ENCODE measurements at regions not wholly inside any gene's neighbourhood (a gene's known extent, or its start where the extent isn't known, plus 50 kb on each side); places are given as distances from the start of the nearest gene placed in this dataset.

DNA sequence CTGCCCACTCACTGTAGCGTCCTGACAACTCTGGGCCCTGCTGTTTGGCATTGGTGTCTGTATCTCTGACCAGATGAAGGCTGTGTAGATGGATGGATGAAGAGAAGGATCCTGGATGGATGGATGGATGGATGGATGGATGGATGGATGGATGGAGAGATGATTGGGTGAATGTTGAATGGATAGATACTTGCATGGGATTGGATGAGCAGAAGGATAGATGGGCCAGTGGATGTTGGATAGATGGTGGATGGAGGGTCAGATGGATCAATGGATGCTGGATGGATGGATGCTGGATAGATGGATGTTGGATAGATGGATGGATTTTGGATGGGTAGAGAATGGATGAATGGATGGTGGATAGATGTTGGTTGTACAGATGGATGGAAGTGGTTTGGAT, 179.6 kb upstream of the GSE1 start:
- no peak for FAIRE-seq
- DNase-seq (ENCODE audit: low spot score): no peak

DNA sequence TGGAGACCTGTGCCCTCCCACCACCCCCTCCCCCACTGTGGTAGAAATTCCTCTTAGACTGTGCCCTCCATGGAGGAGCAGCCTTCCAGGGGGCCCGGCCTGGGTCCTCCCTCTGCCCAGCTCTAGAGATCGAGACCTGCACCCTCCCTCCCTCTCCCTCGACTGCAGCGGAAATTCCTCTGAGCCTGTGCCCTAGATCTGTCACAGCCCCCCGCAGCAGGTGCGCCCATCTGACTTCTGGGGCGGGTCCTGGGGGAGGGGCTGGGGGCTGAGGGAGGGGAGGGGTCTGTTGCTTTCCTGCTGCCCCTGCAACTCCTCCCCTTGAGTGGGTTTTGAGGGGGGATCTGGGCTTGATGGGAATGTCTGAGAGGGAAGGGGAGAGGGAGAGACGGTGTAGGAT, 177.8 kb upstream of the GSE1 start:
- FAIRE-seq (no peak), DNase-seq (ENCODE audit: low spot score) (no peak)

DNA sequence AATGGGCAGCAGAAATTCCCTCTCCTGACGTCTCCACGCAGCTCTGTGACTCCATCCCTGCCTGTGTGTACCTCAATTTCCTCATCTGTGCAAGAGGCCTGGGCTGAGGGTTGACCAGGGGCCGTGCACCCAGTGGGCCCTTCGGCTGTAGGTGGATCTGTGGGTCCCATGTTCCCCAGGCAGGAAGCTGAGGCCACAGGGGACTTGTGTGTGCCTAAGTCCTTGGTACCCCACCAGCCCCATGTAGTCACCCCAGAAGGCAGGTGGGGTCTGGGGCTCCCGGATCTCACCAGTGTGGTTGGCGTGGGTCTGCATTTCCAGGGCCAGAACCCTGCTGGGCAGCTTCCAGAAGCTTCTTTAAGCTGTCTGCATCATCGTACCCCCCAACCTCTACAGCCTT, 177.4 kb upstream of the GSE1 start:
- FAIRE-seq (no peak), DNase-seq (ENCODE audit: low spot score) (no peak)

DNA sequence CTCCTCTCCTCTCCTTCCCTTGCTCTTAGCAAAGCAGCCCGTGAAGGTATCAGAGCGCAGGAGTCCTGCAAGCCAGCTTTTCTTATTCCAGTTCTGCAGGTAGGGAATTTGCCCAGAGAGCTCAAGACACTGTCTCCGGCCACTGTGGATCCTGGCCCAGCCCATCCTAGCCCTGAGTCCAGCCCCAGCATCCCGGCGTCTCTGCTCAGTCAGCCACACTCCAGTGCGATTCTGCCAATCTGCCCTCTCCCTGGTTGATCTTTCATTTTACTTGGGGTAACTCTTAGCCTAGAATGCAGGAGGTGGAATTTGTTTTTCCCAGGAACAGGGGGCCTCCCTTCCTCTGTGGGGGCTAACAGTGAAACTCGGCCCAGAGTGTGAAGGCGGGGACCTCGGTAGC, 176.9 kb upstream of the GSE1 start:
- no peak for DNase-seq (ENCODE audit: low spot score)
- no peak for FAIRE-seq

DNA sequence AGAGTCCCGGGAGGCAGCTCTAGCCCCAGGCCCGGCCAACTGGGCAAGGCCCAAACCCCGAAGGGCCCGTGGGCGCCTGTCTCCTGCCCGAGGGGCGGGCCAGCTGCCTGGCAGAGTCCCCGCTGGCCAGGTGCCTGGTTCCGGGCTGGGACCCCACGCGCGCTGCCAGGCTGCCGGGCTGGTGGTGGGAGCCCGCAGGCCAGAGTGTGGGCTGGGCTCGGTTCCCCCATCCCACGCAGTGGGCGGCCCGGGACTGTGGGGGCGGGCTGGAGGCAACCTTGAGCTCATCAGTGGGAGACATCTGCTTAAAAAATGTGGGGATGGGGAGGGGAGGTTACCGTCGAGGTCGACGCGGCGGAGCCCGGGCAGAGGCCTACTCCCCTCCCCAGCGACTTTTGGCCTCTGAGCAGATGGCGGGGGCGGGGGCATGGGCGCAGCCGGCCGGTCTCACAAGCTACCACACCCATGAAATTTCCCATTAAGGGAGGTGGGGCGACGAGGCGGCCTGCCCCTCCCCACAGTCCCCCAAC, 176.4 kb upstream of the GSE1 start:
- DNase-seq (ENCODE audit: low spot score): no peak

DNA sequence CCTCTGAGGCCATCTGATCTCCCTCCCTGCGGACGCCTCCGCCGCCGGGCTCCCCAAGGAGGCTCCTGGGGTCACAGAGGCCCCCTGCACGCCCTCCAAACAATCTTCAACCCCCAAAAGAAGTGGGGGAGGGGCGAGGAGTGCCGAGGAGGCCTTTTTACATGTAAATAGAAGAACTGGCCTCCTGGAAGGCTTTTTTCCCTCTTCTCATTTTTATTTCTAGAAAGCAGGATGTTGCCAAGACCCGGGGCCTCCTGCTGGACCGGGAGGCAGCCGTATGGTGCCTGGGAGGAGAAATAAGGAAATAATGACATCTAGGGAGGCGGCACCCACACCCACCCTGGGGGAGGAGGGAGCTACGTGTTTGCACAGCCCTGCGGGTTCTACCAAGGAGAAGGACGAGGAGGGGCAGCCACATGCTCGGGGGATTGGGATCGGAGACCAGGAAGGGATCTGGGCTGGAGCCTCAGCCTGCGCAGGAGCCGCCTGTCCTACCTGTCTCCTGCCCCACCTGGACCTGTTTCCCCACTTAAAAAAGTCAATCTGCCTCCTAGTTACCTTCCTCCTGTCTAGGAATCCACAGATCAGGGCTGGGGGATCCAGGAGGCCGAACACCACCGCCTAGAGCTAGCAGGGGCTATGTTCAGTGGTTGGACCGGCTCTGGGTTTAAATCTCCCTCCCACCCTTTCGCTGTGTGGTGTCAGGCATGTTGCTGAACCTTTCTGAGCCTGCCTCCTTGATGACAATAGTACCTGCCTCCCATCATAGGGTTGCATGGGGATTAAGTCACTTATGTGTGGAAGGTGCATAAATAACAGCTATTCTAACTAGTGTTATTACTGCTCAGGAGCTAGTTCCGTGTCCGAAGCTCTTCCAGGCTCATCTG, 175.7 kb upstream of the GSE1 start:
- DNase-seq (ENCODE audit: low spot score): no peak

More for the DNA sequence above, 176.4 kb upstream of the GSE1 start:
- no peak for FAIRE-seq

DNA sequence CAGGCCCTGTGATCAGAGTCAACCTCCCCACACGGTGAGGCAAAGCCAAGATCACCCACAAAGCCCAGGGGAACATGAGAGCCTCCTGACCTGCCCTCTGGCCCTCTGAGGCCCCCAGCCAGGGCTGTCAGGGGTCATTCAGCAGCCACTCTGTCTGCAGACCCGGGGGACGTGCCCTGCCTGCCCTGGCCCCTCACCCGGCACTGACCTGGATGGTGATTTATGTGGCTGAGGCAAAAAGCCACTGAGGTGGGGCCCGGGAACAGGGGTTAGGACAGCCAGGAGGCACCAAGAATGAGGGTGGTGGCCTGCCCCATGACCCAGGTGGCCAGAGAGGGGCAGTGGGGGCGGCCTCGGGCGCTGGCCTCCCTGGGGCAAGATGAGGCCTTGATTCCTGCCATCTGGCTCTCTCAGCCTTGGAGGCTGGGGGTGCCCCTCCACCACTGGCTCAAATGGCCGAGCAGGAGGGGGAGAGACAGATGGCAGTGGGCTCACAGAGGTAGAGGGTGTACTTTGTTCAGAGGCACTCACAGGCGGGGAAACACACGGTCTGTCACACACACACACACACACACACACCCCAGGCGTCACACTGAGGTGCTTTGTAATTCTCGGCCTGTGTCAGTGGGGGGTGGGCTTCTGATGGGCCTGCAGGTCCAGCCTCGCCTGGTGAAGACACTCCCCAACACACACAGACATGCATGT, 174.0 kb upstream of the GSE1 start:
- FAIRE-seq (no peak), DNase-seq (ENCODE audit: low spot score) (no peak)

More for the DNA sequence above, 175.7 kb upstream of the GSE1 start:
- FAIRE-seq: no peak

DNA sequence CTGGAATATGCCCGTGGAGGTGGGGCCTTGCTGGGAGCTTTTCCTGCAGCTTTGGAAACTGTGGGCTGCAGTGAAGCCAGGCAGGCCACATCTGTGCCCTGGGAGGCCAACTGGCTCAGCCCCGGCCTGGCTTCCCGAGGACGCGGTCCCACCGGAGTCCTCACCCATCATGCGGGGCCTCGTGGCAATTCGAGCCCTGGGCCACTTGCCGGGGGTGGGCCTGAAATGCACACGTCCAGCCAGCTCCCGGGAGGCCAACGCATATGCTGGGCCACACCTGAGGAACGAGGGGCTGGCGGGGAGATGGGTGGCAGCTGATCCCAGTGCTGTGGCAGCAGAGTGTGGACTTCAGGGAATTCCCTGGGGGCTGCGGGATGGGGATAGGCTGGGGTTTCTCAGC, 172.4 kb upstream of the GSE1 start:
- no peak for FAIRE-seq

DNA sequence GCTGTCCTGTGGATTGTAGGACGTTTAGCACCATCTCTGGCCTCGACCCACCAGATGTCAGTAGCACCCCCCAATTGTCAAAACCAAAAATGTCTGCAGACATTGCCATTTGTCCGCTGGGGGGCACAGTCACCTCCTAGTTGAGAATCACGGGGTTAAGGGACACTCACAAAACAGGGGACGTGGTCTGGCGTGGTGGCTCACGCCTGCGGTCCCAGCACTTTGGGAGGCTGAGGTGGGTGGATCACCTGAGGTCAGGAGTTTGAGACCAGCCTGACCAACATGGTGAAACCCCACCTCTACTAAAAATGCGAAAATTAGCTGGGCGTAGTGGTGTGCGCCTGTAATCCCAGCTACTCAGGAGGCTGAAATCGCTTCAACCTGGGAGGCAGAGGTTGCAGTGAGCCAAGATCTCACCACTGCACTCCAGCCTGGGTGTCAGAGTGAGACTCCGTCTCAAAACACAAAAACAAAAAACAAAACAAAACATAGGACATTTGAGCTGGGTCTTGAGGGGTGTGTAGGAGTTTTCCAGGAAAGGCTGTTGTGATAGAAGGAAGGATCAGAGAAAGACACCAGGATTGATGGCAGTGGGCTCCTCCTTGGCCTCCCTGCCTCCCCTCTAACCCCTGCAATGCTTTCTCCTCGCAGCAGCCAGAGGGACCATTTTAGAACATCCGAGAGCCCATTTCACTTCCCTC, 171.8 kb upstream of the GSE1 start:
- no peak for FAIRE-seq

More for the DNA sequence above, 172.4 kb upstream of the GSE1 start:
- no peak for DNase-seq (ENCODE audit: low spot score)

DNA sequence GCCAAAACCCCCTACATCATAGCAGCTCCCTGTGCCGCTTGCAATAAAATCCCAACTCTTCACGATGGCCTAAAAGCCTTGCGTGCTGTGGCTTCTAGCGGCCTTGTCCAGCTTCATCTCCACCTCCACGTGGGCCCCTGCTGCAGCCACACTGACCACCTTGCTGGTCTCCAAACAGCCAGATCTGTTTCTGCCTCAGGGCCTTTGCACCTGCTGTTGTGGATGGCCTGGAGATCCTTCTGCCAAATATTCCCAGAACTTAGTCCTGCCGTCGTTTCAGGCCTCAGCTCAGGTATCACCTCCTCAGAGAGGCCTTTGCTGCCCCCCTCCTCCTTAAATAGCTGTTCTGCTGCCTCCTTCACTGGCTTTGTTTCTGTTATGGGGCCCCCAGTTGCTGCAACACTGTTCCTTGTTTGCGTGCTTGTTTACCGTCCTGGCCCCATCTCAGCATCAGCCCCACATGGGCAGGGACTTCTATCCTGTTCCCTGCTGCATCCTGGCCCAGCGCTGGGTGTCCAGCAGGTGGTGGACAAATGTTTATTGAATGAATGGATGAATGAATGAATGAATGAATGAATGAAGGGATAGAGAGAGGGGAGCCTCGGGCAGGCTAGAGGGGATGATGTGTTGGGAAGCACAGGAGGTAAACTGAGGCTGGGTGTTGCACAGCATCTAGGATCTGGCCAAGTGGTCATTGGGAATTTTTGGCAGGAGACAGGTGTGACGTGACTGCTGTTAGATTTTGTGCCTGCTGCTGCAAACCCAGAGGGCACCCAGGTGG, 171.0 kb upstream of the GSE1 start:
- DNase-seq (ENCODE audit: low spot score) (no peak), FAIRE-seq (no peak)

More for the DNA sequence above, 171.8 kb upstream of the GSE1 start:
- no peak for DNase-seq (ENCODE audit: low spot score)

DNA sequence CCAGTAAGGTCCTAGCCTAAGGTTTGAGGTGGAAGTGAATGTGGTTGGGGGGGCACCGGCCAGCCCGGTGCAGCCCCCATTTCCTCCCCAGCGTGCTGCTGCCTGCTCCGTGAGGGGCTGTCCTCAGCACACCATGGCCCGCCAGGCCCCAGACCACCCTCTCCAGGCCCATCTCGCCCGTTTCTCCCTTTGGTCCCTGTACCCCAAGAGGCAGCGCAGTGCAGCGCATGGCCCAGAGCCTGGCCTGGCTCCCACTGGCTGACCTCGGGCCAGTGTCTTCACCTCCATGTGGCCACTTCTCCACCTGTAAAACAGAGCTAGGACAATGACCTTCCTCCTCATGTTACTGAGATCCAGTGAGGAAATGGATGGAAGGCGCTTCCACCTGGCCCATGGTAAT, 170.0 kb upstream of the GSE1 start:
- FAIRE-seq: no peak
- DNase-seq (ENCODE audit: low spot score): no peak

DNA sequence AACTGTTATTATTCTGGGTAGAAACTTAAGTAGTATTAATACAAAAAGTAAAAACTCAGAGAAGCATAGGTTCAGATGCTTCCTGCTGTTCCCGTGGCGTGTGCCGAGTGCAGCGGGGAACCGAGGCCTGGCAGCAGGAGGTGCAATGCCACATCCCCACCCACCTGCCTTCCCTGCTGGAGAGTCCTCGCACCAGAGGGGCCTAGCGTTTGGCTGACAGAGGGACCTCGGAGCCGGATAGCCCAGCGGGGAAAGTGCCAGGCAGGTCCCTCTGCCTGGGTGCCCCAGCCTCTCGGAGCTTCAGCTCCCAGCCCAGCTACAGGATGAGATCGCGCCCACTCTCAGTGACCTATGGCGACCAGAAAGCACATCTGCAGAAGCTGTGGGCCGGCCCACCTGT, 169.6 kb upstream of the GSE1 start:
- DNase-seq (ENCODE audit: low spot score): no peak
- FAIRE-seq: no peak

DNA sequence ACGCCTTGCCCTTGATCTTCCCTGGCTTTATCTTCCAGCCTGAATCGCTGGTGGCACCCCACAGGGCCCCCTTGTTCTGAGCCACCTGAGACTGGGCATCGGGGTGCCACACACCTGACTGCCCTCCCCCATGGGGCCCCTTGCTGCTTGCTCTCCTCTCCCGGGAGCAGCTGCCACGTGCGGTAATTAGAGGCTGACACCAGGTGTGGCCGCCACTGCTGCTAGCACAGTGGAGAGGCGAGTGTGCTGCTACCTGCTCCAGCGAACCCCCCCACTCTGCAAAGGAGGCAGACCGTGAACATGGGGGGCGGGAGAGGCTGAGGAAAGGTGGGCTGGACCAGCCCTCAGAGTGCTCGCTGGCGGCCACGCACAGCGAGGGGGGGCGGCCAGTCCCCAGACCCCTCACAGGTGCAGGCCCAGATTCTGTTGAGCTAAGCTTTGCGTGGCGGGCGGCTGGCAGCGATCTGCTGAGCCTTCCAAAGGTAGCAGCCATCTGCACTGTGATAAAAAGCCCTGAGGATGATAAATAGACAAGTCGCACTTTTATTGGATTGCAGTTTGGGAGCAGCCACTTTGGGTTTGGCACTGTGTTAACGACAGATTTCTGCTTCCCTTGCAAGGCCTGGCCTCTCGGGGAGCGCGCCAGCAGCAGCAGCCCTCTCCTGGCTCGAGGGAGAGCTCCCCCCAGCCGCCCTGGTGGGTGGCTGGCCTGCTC, 167.9 kb upstream of the GSE1 start:
- DNase-seq (ENCODE audit: low spot score): no peak
- FAIRE-seq: no peak

DNA sequence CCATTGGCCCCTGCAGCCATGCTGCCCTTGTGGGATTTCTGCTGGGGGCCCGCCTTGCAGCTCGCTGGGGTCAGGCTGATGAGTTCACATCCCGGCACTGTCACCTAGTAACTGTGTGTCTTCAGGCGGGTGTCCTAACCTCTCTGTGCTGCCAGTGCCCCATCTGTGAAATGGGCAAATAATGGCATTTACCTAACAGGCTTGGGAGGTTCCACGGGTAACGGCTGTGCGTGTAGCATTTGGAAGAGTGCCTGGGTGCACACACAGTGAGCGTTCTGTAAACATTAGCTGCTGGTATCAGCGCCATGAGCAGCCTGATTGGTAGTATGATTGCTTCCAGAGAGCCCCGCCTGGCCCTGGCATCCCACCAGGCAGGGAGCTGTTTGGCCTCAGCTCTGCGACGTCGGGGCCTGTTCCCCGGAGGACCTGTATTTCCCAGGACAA, 167.3 kb upstream of the GSE1 start:
- DNase-seq (ENCODE audit: low spot score) (no peak), FAIRE-seq (no peak)

DNA sequence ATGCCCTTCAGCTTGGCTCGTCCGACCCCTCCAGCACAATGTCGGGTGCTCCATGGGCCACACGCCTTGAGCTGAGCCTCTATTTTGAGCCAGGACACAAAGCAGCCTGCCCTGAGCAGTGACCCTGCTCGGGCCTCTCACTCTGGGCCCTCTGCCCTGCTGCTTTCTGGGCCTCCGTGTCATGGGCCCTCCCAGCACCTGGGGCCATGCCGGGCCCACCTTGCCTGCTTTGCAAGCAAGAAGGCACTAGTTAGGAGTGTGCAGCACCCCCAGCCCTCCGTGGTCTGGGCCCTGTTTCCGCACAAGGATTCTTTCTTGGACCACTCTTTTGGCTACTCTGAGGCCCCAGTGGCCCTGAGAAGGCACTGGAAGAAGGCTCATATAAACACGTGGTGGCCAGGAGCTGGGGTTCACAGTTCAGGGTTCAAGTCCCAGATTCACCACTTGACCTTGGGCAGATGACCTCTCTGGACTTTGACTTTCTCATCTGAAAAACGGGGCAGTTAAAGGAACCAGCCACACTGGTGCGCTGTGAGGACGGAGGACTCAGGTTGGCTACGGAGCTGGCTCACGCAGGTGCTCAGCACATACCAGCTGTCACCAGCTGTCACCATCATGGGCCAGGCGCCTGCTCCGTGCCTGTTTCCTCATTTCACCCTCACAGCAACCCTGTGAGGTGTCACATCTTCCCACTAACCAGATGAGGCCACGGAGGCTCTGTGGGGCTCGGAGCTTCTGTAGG, 166.0 kb upstream of the GSE1 start:
- FAIRE-seq: no peak
- DNase-seq (ENCODE audit: low spot score): no peak

DNA sequence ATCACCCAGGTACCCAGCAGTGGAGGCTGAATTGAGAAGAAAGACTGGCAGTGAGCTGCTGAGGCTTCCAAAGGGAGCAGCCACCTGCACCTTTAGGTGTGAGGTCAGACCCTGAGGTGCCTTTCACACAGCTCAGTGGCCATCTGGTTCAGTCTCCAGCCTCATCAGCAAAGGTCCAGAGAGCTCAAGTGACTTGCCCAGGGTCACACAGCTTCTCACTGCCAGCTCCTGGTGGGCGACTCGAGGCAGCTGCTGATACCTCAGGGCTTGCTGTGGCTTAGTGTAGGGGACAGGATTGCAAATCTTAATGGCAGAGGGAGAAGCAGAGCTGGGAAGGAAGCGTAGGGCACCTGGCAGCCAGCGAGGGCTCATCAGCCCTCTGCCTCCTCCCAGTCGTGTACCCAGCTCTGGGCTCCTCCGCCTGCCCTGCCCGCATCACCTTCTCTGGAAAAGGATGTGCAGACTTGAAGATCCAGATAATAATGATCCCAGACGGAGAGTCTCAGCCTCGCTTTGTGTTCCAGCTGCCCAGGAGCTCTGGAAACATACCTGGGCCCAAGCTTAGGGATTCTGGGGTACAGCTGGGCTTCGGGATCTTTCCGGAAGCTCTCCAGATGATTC, 165.3 kb upstream of the GSE1 start:
- FAIRE-seq: no peak
- DNase-seq (ENCODE audit: low spot score): no peak

DNA sequence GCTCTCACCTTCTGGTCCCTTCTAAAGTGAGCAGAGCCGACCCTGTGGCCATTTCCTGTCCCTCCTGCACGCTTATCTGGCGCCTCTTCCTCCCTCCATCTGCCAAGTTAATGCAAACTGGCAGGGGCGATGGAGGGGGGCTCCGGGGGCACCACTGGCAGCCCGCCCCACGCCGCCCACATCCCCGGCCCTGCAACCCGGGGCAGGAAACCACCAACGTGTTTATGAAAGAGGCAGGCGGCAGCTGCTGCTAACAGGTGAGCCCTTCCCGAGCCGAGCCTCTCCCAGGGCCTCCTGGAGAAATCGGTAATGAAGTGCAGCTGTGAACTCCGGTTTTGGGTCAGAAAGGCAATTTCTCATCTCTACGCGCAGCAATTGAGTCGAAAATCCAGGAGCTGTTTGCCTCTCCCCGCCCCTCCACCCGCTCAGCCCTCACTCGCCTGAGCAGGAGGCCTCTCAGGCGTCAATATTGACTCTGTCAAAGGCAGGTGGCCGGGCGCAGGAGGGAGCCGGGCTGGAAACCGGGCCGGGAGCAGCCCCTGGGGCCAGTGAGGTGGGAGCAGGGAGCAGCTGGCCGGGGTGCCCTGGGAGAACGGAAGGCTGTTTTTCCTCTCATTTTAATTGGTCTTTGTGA, 164.4 kb upstream of the GSE1 start:
- no peak for DNase-seq (ENCODE audit: low spot score)

DNA sequence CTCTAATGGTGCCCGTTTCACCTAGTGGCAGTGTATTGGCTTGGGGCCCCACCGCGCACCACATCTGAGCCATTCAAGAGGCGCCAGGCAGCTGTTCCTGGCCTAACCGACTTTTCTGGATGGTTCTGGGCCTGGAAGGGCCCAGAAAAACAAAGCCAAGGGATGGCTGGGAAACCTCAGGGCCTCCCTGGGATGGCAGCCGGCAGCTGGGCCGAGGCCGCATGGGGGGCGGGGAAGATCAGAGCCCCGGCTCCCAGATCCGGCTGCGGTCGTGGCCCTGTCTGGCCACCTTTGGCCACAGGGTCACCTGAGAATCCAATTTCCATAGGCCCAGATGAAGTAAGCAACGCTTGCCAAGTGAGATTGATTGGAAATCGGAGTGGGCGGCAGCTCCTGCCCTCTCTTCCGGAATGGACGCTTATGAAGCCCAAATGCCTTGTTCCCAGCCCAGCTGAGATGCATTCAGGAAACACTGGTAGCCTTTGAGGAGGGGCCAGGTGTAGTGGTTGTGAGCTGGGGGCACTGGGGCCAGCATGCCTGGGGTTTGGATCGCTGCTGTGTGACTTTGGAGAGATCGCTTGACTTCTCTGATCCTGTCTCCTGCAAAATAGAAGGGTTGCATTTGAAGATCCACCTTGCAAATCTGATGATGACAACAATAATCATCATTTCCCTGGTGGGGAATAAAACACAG, 163.8 kb upstream of the GSE1 start:
- FAIRE-seq (no peak), DNase-seq (ENCODE audit: low spot score) (no peak)

More for the DNA sequence above, 164.4 kb upstream of the GSE1 start:
- FAIRE-seq: no peak

Measured in RCC 7860 (cell line).